ENCODE measurements at regions not wholly inside any gene's neighbourhood (a gene's known extent, or its start where the extent isn't known, plus 50 kb on each side); places are given as distances from the start of the nearest gene placed in this dataset.
"Not testable (repeated sequence)": the region's sequence is repeated elsewhere in the genome, so short reads cannot be mapped to it uniquely, and the experiment has no call there.

- DNase-seq (ENCODE audit: low read depth, low spot score), result peak; percentile 26
- in situ Hi-C loops (cut with HindIII; ENCODE audit: low pct_unique_long_range_greater_than_20kb, low sequenced_read_pairs), result no loop called here
Measured at GRCh38 chrX:42290608-42291007, 367.3 kb upstream of the CASK start.

GRCh38 chrX:42289492-42290385, 366.4 kb upstream of the CASK start:
- in situ Hi-C loops (cut with HindIII; ENCODE audit: low pct_unique_long_range_greater_than_20kb, low sequenced_read_pairs), result no loop called here
- no peak for DNase-seq (ENCODE audit: low read depth, low spot score)

- DNase-seq (ENCODE audit: low read depth, low spot score); in situ Hi-C loops (cut with HindIII; ENCODE audit: low pct_unique_long_range_greater_than_20kb, low sequenced_read_pairs): not testable (repeated sequence)
Measured at GRCh38 chrX:42285681-42286080, 362.3 kb upstream of the CASK start.

GRCh38 chrX:42276982-42277690, 353.8 kb upstream of the CASK start:
- in situ Hi-C loops (cut with HindIII; ENCODE audit: low pct_unique_long_range_greater_than_20kb, low sequenced_read_pairs), result no loop called here

GRCh38 chrX:42274151-42274550, 350.8 kb upstream of the CASK start:
- DNase-seq (ENCODE audit: low read depth, low spot score), result no peak
- in situ Hi-C loops (cut with HindIII; ENCODE audit: low pct_unique_long_range_greater_than_20kb, low sequenced_read_pairs), result no loop called here

More at GRCh38 chrX:42276982-42277690, 353.8 kb upstream of the CASK start:
- no peak for DNase-seq (ENCODE audit: low read depth, low spot score)

GRCh38 chrX:42273387-42273786, 350.0 kb upstream of the CASK start:
- DNase-seq (ENCODE audit: low read depth, low spot score), result no peak
- in situ Hi-C loops (cut with HindIII; ENCODE audit: low pct_unique_long_range_greater_than_20kb, low sequenced_read_pairs), result no loop called here

- DNase-seq (ENCODE audit: low read depth, low spot score), result no peak
- in situ Hi-C loops (cut with HindIII; ENCODE audit: low pct_unique_long_range_greater_than_20kb, low sequenced_read_pairs), result no loop called here
Measured at GRCh38 chrX:42269186-42269585, 345.8 kb upstream of the CASK start.

GRCh38 chrX:42260854-42261253, 337.5 kb upstream of the CASK start:
- in situ Hi-C loops (cut with HindIII; ENCODE audit: low pct_unique_long_range_greater_than_20kb, low sequenced_read_pairs), result no loop called here
- no peak for DNase-seq (ENCODE audit: low read depth, low spot score)

- in situ Hi-C loops (cut with HindIII; ENCODE audit: low pct_unique_long_range_greater_than_20kb, low sequenced_read_pairs), result no loop called here
- DNase-seq (ENCODE audit: low read depth, low spot score), result peak; percentile 23
Measured at GRCh38 chrX:42248226-42248625, 324.9 kb upstream of the CASK start.

- peak; percentile 1 for DNase-seq (ENCODE audit: low read depth, low spot score)
- in situ Hi-C loops (cut with HindIII; ENCODE audit: low pct_unique_long_range_greater_than_20kb, low sequenced_read_pairs), result no loop called here
Measured at GRCh38 chrX:42247241-42247640, 323.9 kb upstream of the CASK start.

- in situ Hi-C loops (cut with HindIII; ENCODE audit: low pct_unique_long_range_greater_than_20kb, low sequenced_read_pairs), result no loop called here
- peak; percentile 60 for DNase-seq (ENCODE audit: low read depth, low spot score)
Measured at GRCh38 chrX:42246814-42247213, 323.5 kb upstream of the CASK start.

GRCh38 chrX:42242004-42242403, 318.6 kb upstream of the CASK start:
- in situ Hi-C loops (cut with HindIII; ENCODE audit: low pct_unique_long_range_greater_than_20kb, low sequenced_read_pairs), result no loop called here
- DNase-seq (ENCODE audit: low read depth, low spot score), result no peak

- no peak for DNase-seq (ENCODE audit: low read depth, low spot score)
- in situ Hi-C loops (cut with HindIII; ENCODE audit: low pct_unique_long_range_greater_than_20kb, low sequenced_read_pairs), result no loop called here
Measured at GRCh38 chrX:42241421-42241820, 318.1 kb upstream of the CASK start.

GRCh38 chrX:42237956-42238355, 314.6 kb upstream of the CASK start:
- no peak for DNase-seq (ENCODE audit: low read depth, low spot score)

GRCh38 chrX:42229533-42229932, 306.2 kb upstream of the CASK start:
- in situ Hi-C loops (cut with HindIII; ENCODE audit: low pct_unique_long_range_greater_than_20kb, low sequenced_read_pairs), result no loop called here
- no peak for DNase-seq (ENCODE audit: low read depth, low spot score)

More at GRCh38 chrX:42237956-42238355, 314.6 kb upstream of the CASK start:
- in situ Hi-C loops (cut with HindIII; ENCODE audit: low pct_unique_long_range_greater_than_20kb, low sequenced_read_pairs), result no loop called here

GRCh38 chrX:42220666-42221065, 297.3 kb upstream of the CASK start:
- DNase-seq (ENCODE audit: low read depth, low spot score), result no peak
- in situ Hi-C loops (cut with HindIII; ENCODE audit: low pct_unique_long_range_greater_than_20kb, low sequenced_read_pairs), result no loop called here

- DNase-seq (ENCODE audit: low read depth, low spot score), result no peak
- in situ Hi-C loops (cut with HindIII; ENCODE audit: low pct_unique_long_range_greater_than_20kb, low sequenced_read_pairs), result no loop called here
Measured at GRCh38 chrX:42220083-42220482, 296.7 kb upstream of the CASK start.

- DNase-seq (ENCODE audit: low read depth, low spot score), result no peak
- in situ Hi-C loops (cut with HindIII; ENCODE audit: low pct_unique_long_range_greater_than_20kb, low sequenced_read_pairs), result no loop called here
Measured at GRCh38 chrX:42219231-42219630, 295.9 kb upstream of the CASK start.

- in situ Hi-C loops (cut with HindIII; ENCODE audit: low pct_unique_long_range_greater_than_20kb, low sequenced_read_pairs), result no loop called here
- DNase-seq (ENCODE audit: low read depth, low spot score), result peak; percentile 6
Measured at GRCh38 chrX:42195506-42195905, 272.2 kb upstream of the CASK start.

Data from SK-MEL-5 (cell line).